ENCODE measurements at regions not wholly inside any gene's neighbourhood (a gene's known extent, or its start where the extent isn't known, plus 50 kb on each side); places are given as distances from the start of the nearest gene placed in this dataset.

- Histone ChIP-seq H4K20me1 (ENCODE audit: insufficient read depth, low read length) (no peaks in the 10 kb centered on the region), H3K9me3 (replicated peaks in 1 of 2; ENCODE audit: control insufficient read depth in 1 of 2, insufficient read depth in 1 of 2, low read length in 2 of 2) (no peaks in the 10 kb centered on the region), H3K4me3 (replicated peaks in 1 of 3; ENCODE audit: low read depth in 2 of 3, low read length in 3 of 3) (no peak overlapping the region), H3K9ac (ENCODE audit: insufficient read depth, low read length, poor library complexity, severe bottlenecking) (no peak overlapping the region), H3K79me2 (ENCODE audit: insufficient read depth, low read length) (no peaks in the 10 kb centered on the region), H3K36me3 (replicated peaks in 1 of 2; ENCODE audit: control insufficient read depth in 1 of 2, insufficient read depth in 2 of 2, low read length in 2 of 2) (no peaks in the 10 kb centered on the region), H3K27me3 (ENCODE audit: control insufficient read depth in 2 of 2, insufficient read depth in 2 of 2, low read length in 2 of 2) (no peaks in the 10 kb centered on the region), H3K4me1 (ENCODE audit: control insufficient read depth in 1 of 2, insufficient read depth in 2 of 2, low read length in 2 of 2) (no peaks in the 10 kb centered on the region), H3K4me2 (replicated peaks; ENCODE audit: extremely low read depth, low read length, poor library complexity, severe bottlenecking) (no peak overlapping the region), H2AFZ (ENCODE audit: insufficient read depth, low read depth, low read length, poor library complexity, severe bottlenecking) (no peak overlapping the region), H3K27ac (ENCODE audit: low read depth in 1 of 2, low read length in 2 of 2) (no peak overlapping the region)
- Mint-ChIP-seq H3K27me3 (ENCODE audit: low read depth in 3 of 3) (no peaks in the 10 kb centered on the region), H3K9me3 (peaks cover 0 to 5% (median 3%) of the 10 kb centered on the region in 7 donors), H3K4me1 (no peaks in the 10 kb centered on the region), H3K36me3 (no peaks in the 10 kb centered on the region), H3K27ac (no peak overlapping the region), H3K4me3 (no peak overlapping the region)
- TF ChIP-seq CTCF (IDR thresholded peaks at IDR 0.05), result no peak
- intact Hi-C loops (cut with micrococcal nuclease), result no loop called here
- WGBS (ENCODE audit: insufficient coverage), result 83% methylated on average over 1 of the region's 1 CpG
- no peak for DNase-seq
Measured at GRCh38 chr18:67123901-67124300, 392.6 kb downstream of the DSEL start.

- no peak overlapping the region for H3K4me3 Mint-ChIP-seq
- intact Hi-C loops (cut with micrococcal nuclease), result no loop called here
- peaks cover 0 to 10% (median 0%) of the 10 kb centered on the region in 7 donors for H3K9me3 Mint-ChIP-seq
- no peaks in the 10 kb centered on the region for H3K36me3 ChIP-seq (replicated peaks in 1 of 2; ENCODE audit: control insufficient read depth in 1 of 2, insufficient read depth in 2 of 2, low read length in 2 of 2)
- no peak for DNase-seq
- no peaks in the 10 kb centered on the region for H3K9me3 ChIP-seq (replicated peaks in 1 of 2; ENCODE audit: control insufficient read depth in 1 of 2, insufficient read depth in 1 of 2, low read length in 2 of 2)
- H3K27me3 Mint-ChIP-seq (ENCODE audit: low read depth in 3 of 3), result peaks cover 0 to 1% (median 0%) of the 10 kb centered on the region in 3 donors
- no peaks in the 10 kb centered on the region for H3K27me3 ChIP-seq (ENCODE audit: control insufficient read depth in 2 of 2, insufficient read depth in 2 of 2, low read length in 2 of 2)
- no peaks in the 10 kb centered on the region for H3K36me3 Mint-ChIP-seq
- no peak overlapping the region for H3K27ac ChIP-seq (ENCODE audit: low read depth in 1 of 2, low read length in 2 of 2)
- H3K79me2 ChIP-seq (ENCODE audit: insufficient read depth, low read length), result no peaks in the 10 kb centered on the region
- H3K4me1 Mint-ChIP-seq, result no peaks in the 10 kb centered on the region
- no peak overlapping the region for H3K9ac ChIP-seq (ENCODE audit: insufficient read depth, low read length, poor library complexity, severe bottlenecking)
- H3K27ac Mint-ChIP-seq, result no peak overlapping the region
- H4K20me1 ChIP-seq (ENCODE audit: insufficient read depth, low read length), result no peaks in the 10 kb centered on the region
- H2AFZ ChIP-seq (ENCODE audit: insufficient read depth, low read depth, low read length, poor library complexity, severe bottlenecking), result no peak overlapping the region
- H3K4me2 ChIP-seq (replicated peaks; ENCODE audit: extremely low read depth, low read length, poor library complexity, severe bottlenecking), result no peak overlapping the region
- TF ChIP-seq CTCF (IDR thresholded peaks at IDR 0.05), result no peak
- no peak overlapping the region for H3K4me3 ChIP-seq (replicated peaks in 1 of 3; ENCODE audit: low read depth in 2 of 3, low read length in 3 of 3)
- H3K4me1 ChIP-seq (ENCODE audit: control insufficient read depth in 1 of 2, insufficient read depth in 2 of 2, low read length in 2 of 2), result no peaks in the 10 kb centered on the region
Measured at GRCh38 chr18:67117804-67118203, 398.7 kb downstream of the DSEL start.
